ENCODE measurements at regions not wholly inside any gene's neighbourhood (a gene's known extent, or its start where the extent isn't known, plus 50 kb on each side); places are given as distances from the start of the nearest gene placed in this dataset.

DNA sequence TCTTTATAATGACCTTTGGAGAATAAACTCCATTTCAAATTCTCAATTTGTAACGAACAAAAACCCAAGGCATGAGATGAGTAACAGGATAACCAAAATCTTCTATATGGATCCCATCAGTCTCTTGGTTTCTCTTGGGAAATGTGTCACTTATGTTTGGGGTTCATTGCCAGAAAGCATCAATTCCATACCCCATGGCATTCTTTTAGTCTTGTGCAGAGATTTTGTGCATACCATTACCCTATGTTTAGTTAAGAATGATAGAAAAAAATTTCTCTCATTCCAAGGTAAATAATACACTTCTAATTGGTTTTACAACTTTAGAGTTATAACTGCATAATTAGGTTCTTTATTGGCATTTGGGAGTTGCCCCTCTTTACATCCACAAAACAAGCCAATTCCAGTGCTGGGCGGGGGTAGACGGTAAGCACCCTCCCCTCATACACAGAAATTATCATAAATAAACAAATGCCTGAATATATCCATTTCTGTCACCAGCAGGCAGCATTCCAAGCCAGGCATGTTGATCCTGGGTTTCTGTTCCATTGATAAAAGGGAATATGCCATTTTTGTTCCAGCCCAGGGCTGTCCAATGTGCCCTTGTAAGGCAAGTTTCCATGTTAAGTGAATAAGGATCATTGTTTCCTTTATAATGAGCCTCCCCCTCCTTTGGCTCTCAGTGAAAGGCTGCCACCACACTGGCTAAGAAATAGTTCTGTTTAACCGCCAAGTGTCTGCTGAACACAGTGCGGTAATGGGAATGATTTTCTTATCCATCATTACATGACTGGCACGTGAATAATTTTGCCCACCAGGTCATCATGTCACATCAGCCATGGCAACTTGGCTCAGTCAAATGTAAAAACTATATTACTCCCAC is 680.1 kb upstream of the ZEB2 start:
- Histone ChIP-seq H3K9me3 (ENCODE audit: low read depth, low read length, poor library complexity, severe bottlenecking) (no peaks in the 10 kb centered on the region), H3K27ac (ENCODE audit: low read depth, low read length, poor library complexity, severe bottlenecking) (no peak overlapping the region), H3K36me3 (ENCODE audit: insufficient read depth, low read length, poor library complexity, severe bottlenecking) (no peaks in the 10 kb centered on the region), H3K4me3 (ENCODE audit: low read depth, low read length, poor library complexity, severe bottlenecking) (no peak overlapping the region), H3K4me1 (ENCODE audit: insufficient read depth, low read length, poor library complexity, severe bottlenecking) (peaks cover 6% of the 10 kb centered on the region), H3K27me3 (replicated peaks; ENCODE audit: insufficient read depth, low read depth, low read length, poor library complexity) (no peaks in the 10 kb centered on the region)
- ChIA-PET POLR2A (ENCODE audit: low non-redundant PET) (no interaction called here), CTCF (no interaction called here)
- BruUV-seq (replicated peaks): no TSS peak
- intact Hi-C loops (cut with micrococcal nuclease; ENCODE audit: unreplicated experiment): no loop called here
- DNase-seq (ENCODE audit: low spot score): no peak
- TF ChIP-seq EZH2 (IDR thresholded peaks at IDR 0.05; ENCODE audit: borderline replicate concordance, low read depth, low read length, poor library complexity, severe bottlenecking): no peak
- TF ChIP-seq, protein P1, sequence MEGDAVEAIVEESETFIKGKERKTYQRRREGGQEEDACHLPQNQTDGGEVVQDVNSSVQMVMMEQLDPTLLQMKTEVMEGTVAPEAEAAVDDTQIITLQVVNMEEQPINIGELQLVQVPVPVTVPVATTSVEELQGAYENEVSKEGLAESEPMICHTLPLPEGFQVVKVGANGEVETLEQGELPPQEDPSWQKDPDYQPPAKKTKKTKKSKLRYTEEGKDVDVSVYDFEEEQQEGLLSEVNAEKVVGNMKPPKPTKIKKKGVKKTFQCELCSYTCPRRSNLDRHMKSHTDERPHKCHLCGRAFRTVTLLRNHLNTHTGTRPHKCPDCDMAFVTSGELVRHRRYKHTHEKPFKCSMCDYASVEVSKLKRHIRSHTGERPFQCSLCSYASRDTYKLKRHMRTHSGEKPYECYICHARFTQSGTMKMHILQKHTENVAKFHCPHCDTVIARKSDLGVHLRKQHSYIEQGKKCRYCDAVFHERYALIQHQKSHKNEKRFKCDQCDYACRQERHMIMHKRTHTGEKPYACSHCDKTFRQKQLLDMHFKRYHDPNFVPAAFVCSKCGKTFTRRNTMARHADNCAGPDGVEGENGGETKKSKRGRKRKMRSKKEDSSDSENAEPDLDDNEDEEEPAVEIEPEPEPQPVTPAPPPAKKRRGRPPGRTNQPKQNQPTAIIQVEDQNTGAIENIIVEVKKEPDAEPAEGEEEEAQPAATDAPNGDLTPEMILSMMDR (conservative IDR thresholded peaks at IDR 0.05; ENCODE audit: low read depth, low read length): no peak

DNA sequence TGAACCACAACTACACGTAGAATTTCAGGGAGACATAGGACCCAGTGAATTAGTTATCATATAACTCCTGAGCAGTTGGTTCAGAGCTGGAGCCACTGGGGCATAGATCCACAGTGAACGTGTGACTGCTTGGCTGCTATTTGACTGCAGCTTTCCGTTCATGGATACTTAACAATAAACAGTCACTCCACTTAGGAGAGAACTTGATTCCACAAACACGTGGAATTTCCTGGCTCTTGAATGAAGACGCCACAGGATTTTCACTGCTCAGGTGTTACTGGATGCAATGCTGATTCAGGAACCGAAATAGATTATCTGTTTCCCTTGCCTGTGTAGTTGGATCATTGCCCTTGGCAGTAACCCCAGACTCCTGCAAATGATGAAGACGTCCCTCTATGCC is 679.1 kb upstream of the ZEB2 start:
- Histone ChIP-seq H3K36me3 (ENCODE audit: insufficient read depth, low read length, poor library complexity, severe bottlenecking) (no peaks in the 10 kb centered on the region), H3K4me3 (ENCODE audit: low read depth, low read length, poor library complexity, severe bottlenecking) (no peak overlapping the region), H3K27ac (ENCODE audit: low read depth, low read length, poor library complexity, severe bottlenecking) (no peak overlapping the region), H3K4me1 (ENCODE audit: insufficient read depth, low read length, poor library complexity, severe bottlenecking) (peaks cover 16% of the 10 kb centered on the region), H3K27me3 (replicated peaks; ENCODE audit: insufficient read depth, low read depth, low read length, poor library complexity) (no peaks in the 10 kb centered on the region), H3K9me3 (ENCODE audit: low read depth, low read length, poor library complexity, severe bottlenecking) (no peaks in the 10 kb centered on the region)
- intact Hi-C loops (cut with micrococcal nuclease; ENCODE audit: unreplicated experiment): no loop called here
- ChIA-PET CTCF (no interaction called here), POLR2A (ENCODE audit: low non-redundant PET) (no interaction called here)
- TF ChIP-seq, protein P1 (conservative IDR thresholded peaks at IDR 0.05; ENCODE audit: low read depth, low read length): no peak
- no peak for TF ChIP-seq EZH2 (IDR thresholded peaks at IDR 0.05; ENCODE audit: borderline replicate concordance, low read depth, low read length, poor library complexity, severe bottlenecking)
- BruUV-seq (replicated peaks): no TSS peak
- DNase-seq (ENCODE audit: low spot score): no peak

GRCh38 chr2:145198555-145198954 is 678.6 kb upstream of the ZEB2 start:
- TF ChIP-seq, protein P1 (conservative IDR thresholded peaks at IDR 0.05; ENCODE audit: low read depth, low read length): no peak
- POLR2A ChIA-PET (ENCODE audit: low non-redundant PET): no interaction called here
- no peak for DNase-seq (ENCODE audit: low spot score)
- Histone ChIP-seq H3K27ac (ENCODE audit: low read depth, low read length, poor library complexity, severe bottlenecking) (no peak overlapping the region), H3K4me1 (ENCODE audit: insufficient read depth, low read length, poor library complexity, severe bottlenecking) (peaks cover 21% of the 10 kb centered on the region), H3K27me3 (replicated peaks; ENCODE audit: insufficient read depth, low read depth, low read length, poor library complexity) (no peaks in the 10 kb centered on the region), H3K4me3 (ENCODE audit: low read depth, low read length, poor library complexity, severe bottlenecking) (no peak overlapping the region), H3K9me3 (ENCODE audit: low read depth, low read length, poor library complexity, severe bottlenecking) (no peaks in the 10 kb centered on the region), H3K36me3 (ENCODE audit: insufficient read depth, low read length, poor library complexity, severe bottlenecking) (no peaks in the 10 kb centered on the region)
- BruUV-seq (replicated peaks): no TSS peak
- CTCF ChIA-PET: no interaction called here
- intact Hi-C loops (cut with micrococcal nuclease; ENCODE audit: unreplicated experiment): no loop called here
